Hematopoietic multipotent progenitor cell treated with erythropoietin and hydrocortisone succinate and interleukin-3 and kit ligand, for 8 days (in vitro differentiated cells): ENCODE measurements at regions not wholly inside any gene's neighbourhood (a gene's known extent, or its start where the extent isn't known, plus 50 kb on each side); places are given as distances from the start of the nearest gene placed in this dataset.

ENCODE experiments used
- DNase-seq: peaks from one replicate; pipeline ENCODE4 v3.0.0-alpha.2; 2015

- DNase-seq = no peak
Observed at GRCh38 chr13:84399320-84400085, 517.2 kb upstream of the SLITRK1 start.

- DNase-seq = no peak
Observed at GRCh38 chr13:84393981-84394625, 511.8 kb upstream of the SLITRK1 start.

DNA sequence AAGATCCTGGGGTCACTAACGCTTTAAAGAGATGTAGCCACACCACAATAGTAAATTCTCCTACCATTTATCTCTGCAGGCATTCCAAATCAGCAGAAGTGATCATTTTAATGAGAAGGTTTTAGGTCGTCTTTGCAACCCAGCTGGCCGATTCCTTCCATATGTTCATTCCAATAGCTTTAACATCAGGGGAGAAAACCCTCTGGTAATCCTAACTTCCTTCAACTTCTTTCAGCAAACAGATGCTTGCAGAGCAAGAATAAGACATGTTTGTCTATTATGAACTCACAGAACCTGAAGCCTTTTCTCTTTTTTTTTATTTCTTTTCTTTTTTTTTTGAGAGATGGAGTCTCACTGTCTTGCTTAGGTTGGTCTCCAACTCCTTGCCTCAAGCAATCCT lies 498.6 kb upstream of the SLITRK1 start:
- DNase-seq = no peak

- DNase-seq = no peak
Observed at GRCh38 chr13:84377106-84377505, 494.8 kb upstream of the SLITRK1 start.

GRCh38 chr13:84366506-84366905 lies 484.2 kb upstream of the SLITRK1 start:
- DNase-seq = no peak

- no peak for DNase-seq
Observed at GRCh38 chr13:84362777-84363176, 480.5 kb upstream of the SLITRK1 start.

DNA sequence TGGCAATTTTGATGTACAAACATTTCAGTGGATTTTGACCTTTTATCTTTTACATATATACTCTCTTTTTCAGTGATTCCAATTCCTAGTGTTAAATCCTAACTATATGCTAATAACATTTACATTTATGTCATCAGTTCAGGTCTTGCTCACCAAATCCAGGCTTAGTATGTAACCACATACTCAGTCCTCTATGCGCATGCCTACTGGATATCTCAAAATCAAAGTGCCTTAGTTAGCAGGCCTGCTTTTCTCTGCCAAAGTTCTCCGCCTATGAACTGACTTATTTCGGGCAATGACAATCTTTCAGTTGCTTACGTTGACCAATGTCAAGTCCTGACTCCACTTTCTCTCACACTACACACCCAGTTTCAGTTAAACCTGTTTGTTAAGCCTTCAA lies 478.5 kb upstream of the SLITRK1 start:
- no peak for DNase-seq

DNA sequence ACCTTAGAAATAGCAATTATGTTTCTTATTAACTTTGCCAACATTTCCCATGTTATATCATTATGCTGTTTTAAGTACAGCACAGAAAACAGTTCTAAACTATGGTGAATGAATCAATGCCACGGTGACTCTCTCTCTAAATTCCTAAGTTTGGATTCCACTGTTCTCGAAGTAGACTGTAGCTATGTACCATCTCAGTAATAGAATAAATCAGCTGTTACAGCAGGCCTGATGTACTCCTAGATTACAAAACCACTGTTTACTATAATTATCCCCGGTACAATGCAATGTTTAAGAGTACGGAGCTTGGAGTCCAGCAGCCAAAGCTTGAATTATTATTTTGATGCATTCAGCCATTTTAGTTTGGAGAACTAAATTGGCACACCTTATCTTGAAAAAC lies 476.3 kb upstream of the SLITRK1 start:
- DNase-seq = no peak

DNA sequence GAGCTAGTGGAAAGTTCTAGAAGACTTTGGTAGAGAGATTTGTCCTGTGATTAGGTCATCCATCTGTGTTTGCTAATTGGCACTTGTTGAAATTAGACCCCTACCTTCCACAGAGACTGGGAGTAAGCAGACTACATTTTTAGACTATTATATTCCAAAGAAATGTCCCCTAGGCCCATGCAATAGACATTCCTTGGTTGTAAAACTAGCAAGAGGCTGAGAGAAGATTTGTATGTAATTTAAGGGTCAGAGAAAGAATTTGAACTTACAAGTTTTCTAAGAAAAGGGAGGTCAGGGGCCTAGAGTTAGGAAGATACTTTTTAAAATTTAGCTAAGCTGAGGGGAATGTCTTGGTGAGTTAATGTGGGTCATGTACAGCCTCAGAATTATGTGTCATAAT lies 470.7 kb upstream of the SLITRK1 start:
- DNase-seq = no peak

DNA sequence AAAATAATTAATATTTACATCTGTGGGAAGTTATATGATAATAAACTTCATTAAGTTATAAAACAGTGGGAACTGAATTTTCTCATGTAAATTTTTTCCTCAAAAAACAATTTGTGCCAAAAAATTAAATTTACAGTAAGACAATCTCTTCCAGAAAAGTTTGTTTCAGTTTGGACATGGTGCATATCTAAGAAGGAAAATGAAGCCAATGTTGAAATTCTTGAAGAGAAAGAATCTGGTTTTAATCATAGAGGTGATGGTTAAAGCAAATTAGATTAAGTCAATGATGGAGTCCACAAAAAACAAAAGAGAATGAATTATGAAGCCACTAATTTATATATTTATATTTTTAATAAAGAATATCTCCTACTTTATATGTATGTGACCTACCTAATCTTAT lies 457.2 kb upstream of the SLITRK1 start:
- no peak for DNase-seq

DNA sequence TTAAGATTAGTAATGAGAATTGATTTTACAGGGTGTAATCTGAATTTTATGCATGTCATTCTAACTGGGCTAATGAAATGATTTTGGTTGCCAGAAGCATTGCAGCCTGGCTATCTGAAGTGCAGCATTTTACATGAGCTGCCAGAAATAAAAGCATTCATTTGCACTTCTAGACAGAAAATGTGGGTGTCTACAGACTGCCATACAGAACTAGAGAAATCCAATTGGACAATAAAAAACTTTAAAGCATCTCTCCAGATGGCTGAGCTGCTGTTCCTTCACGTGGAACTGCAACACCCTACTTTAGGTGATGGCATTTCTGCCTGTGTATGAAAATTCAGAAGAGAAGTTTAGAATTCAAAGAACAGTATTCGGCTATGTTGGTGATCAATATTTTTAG lies 450.1 kb upstream of the SLITRK1 start:
- no peak for DNase-seq

- no peak for DNase-seq
Observed at GRCh38 chr13:84315527-84315926, 433.3 kb upstream of the SLITRK1 start.

DNA sequence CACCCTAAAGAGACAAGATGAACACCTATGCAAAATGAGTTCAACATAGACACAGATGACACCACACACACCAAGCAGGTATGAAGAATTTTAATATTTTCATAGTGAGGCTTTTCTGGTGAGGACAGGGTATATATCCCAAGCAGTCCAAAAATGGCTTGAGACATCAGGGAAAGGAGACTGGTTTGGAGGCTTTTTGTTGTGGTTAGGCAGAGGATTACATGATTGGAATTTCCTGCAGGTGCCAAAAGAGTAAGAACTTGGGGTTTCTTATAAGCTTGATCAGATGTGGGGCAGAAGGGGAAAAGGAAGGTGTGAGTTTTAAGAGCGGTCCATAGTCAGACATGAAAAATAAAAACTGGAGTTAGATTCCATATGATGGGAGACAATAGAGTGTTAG lies 420.8 kb upstream of the SLITRK1 start:
- no peak for DNase-seq

DNA sequence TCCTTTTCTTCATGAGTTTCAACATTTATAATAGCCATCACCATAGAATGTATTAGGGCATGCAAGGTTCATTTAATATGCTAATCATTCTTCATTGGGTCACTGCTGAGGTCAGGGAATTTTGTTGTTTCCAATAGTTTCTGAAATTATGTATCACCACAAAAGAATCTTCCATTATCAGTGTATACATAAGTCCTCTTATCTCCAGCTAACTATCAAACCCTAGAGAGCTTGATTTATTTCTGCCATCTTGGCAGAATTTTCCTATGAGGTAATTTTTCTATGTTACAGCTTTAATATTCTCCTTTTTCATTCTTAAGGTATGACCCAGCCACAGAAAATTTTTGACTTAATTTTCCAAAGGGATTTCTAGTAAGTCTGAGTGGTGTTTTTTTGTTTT lies 415.0 kb upstream of the SLITRK1 start:
- no peak for DNase-seq

- no peak for DNase-seq
Observed at GRCh38 chr13:84296401-84296800, 414.1 kb upstream of the SLITRK1 start.

DNA sequence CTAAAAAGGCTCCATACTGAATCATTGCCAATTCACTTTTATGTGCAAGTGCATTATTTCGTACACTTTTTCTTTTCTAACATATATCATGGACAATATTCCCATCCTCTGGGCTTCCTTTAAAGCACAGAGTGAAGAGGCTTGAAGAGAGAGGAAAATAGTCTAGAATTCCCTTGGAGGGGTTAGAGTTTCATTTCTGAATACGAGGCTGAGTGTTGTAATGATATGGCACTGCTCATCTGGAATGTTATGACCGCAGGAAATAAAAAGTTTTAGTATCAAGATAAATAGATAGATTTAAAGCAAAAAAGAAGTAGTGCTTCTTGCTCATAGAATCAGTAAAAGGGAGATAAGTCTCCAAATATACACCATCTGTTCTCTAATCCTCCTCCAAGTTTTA lies 412.3 kb upstream of the SLITRK1 start:
- DNase-seq = no peak

GRCh38 chr13:84290386-84290785 lies 408.1 kb upstream of the SLITRK1 start:
- no peak for DNase-seq

- DNase-seq = no peak
Observed at GRCh38 chr13:84279166-84279565, 396.9 kb upstream of the SLITRK1 start.

GRCh38 chr13:84272877-84273562 lies 390.7 kb upstream of the SLITRK1 start:
- no peak for DNase-seq

DNA sequence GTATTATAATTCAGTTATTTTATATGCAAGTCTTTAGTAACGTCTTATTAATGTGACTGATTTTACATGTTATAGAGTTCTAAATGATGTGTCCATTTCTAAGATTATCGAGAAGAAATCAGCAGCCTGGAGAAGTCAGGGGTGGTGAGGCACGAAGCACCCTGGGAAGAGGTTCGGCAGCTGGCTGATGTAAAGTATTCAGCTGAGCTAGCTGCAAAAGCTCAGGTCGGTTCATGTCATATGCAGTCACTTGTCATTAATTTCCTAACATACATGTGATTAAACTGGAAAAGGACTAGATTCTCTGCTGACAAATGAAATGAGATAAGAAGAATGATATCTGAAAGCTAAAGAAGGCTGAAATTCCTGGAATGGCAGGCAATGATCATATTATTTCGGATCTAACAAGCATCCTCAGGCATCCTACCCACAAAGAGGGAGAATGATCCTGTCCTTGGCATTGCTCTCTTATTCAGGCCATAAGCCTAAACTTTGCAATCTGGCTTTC lies 383.0 kb upstream of the SLITRK1 start:
- DNase-seq = no peak

GRCh38 chr13:84263354-84264069 lies 381.2 kb upstream of the SLITRK1 start:
- no peak for DNase-seq

DNA sequence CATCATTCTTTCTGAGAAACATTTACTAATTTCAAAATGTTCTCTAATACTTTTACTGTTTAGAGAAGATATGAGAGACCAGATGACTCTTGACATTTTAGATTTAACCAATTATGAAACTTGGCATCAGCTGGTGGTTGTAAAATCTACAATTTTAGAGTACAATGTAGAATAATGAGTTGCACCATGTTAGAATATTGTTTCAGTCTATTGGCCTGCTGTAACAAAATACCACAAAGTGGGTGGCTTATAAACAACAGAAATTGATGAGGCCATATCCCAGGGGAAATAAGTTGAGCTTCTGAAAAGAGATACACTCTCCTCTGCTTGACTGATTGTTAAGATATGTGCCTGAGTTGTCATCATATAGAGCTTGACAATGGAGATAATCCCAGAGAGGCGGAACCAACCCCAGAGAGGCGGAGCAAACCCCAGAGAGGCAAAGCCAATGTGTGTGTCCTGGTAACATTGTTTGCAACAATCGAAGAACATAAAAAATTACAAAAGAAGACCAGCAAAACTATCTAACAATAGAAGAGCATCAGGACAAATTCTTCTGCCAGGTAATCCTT lies 373.0 kb upstream of the SLITRK1 start:
- DNase-seq = no peak

DNA sequence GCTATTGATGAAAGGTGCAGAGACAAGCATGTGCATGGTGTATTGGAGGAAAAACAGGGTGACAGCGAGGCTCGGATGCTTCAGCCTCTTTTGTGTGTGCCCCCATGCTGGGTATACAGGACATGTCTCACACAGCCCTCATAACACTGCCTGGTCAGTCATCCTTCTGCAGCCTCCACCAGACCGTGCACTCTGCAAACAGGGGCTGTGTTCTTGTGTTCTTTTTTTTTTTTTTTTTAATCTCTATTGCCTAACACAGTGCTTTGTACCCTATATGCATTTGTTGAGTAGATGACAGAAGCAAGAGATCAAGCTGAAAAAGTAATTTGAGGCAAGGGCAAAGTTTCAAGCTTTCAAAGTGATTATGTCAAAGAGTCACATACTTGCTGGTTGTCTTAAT lies 367.2 kb upstream of the SLITRK1 start:
- no peak for DNase-seq
